HEK293 (cell line): ENCODE measurements at regions not wholly inside any gene's neighbourhood (a gene's known extent, or its start where the extent isn't known, plus 50 kb on each side); places are given as distances from the start of the nearest gene placed in this dataset.

Source experiments
- KLF1 ChIP-seq: fragments of 450-650 bp; formaldehyde crosslinking; IDR thresholded peaks from 2 replicates; pipeline ENCODE4 v1.5.1; 2016; ENCODE audit warnings: missing biosample characterization, missing genetic modification characterization
- MEIS1 ChIP-seq: sonication (generic); formaldehyde crosslinking; IDR thresholded peaks from 2 replicates; pipeline ENCODE4 v1.8.1; 2022; ENCODE audit warnings: missing genetic modification reagents, mild to moderate bottlenecking, borderline replicate concordance
- MYNN ChIP-seq: fragments of 450-650 bp; formaldehyde crosslinking; IDR thresholded peaks from 2 replicates; pipeline ENCODE4 v1.5.1; 2016; ENCODE audit warnings: missing biosample characterization, missing genetic modification characterization, borderline replicate concordance
- MZF1 ChIP-seq: fragments of 450-650 bp; formaldehyde crosslinking; IDR thresholded peaks from 2 replicates; pipeline ENCODE4 v1.5.1; 2017; ENCODE audit warnings: missing biosample characterization, missing genetic modification characterization, borderline replicate concordance
- REPIN1 ChIP-seq: fragments of 450-650 bp; formaldehyde crosslinking; IDR thresholded peaks from 2 replicates; pipeline ENCODE4 v1.5.1; 2017; ENCODE audit warnings: missing biosample characterization, missing genetic modification characterization, low read depth
- ZNF221 ChIP-seq: fragments of 450-650 bp; formaldehyde crosslinking; IDR thresholded peaks from 2 replicates; pipeline ENCODE4 v1.5.1; 2017; ENCODE audit warnings: missing biosample characterization, missing genetic modification characterization, borderline replicate concordance
- ZNF24 ChIP-seq: fragments of 450-650 bp; formaldehyde crosslinking; IDR thresholded peaks from 2 replicates; pipeline ENCODE4 v1.5.1; 2016; ENCODE audit warnings: missing biosample characterization, missing genetic modification characterization
- ZNF501 ChIP-seq: fragments of 450-650 bp; formaldehyde crosslinking; IDR thresholded peaks from 2 replicates; pipeline ENCODE4 v1.5.1; 2016; ENCODE audit warnings: missing biosample characterization, missing genetic modification characterization
- ZNF776 ChIP-seq: fragments of 450-650 bp; formaldehyde crosslinking; IDR thresholded peaks from 2 replicates; pipeline ENCODE4 v1.5.0; 2017; ENCODE audit warnings: missing biosample characterization, missing genetic modification characterization, borderline replicate concordance
- ZNF792 ChIP-seq: fragments of 450-650 bp; formaldehyde crosslinking; IDR thresholded peaks from 2 replicates; pipeline ENCODE4 v1.5.1; 2016; ENCODE audit warnings: missing biosample characterization, missing genetic modification characterization
- TF ChIP-seq, protein P1 (sequence below): fragments of 450-650 bp; formaldehyde crosslinking; IDR thresholded peaks from 2 replicates; pipeline ENCODE4 v1.5.1; 2016; ENCODE audit warnings: missing biosample characterization, missing genetic modification characterization, borderline replicate concordance
- TF ChIP-seq, protein P2 (sequence below): fragments of 450-650 bp; formaldehyde crosslinking; IDR thresholded peaks from 2 replicates; pipeline ENCODE4 v1.5.1; 2016; ENCODE audit warnings: missing biosample characterization, missing genetic modification characterization

DNA sequence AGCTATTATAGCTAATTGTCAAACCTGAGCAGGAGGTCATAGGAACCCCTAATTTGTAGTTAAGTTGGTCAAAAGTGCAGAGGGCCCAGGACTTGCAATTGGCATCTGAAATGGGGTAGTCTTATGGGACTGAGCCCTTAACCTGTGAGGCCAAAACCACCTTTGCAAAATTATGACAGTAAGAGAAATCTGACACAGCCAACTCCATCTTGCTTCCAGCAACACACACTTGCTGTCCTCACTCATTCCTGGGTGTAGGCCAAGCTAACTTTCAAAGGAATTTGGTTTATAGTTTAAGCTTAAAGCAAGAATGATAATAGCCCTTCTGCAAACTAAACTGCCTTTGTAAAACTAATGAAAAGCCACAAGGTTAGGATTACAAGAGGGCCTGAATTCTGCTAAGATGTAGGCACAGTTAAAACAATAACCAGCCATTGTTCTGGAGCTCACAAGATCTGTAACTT lies 57.6 kb upstream of the FRMD4B start:
- TF ChIP-seq ZNF792 (tag by site-specific recombination) (no peak), REPIN1 (no peak), MEIS1 (no peak), MYNN (tag by site-specific recombination) (no peak), ZNF776 (tag by site-specific recombination) (no peak), ZNF501 (tag by site-specific recombination) (no peak), MZF1 (tag by site-specific recombination) (no peak), ZNF24 (no peak), ZNF221 (tag by site-specific recombination) (no peak), KLF1 (tag by site-specific recombination) (no peak)
- TF ChIP-seq, protein P1, sequence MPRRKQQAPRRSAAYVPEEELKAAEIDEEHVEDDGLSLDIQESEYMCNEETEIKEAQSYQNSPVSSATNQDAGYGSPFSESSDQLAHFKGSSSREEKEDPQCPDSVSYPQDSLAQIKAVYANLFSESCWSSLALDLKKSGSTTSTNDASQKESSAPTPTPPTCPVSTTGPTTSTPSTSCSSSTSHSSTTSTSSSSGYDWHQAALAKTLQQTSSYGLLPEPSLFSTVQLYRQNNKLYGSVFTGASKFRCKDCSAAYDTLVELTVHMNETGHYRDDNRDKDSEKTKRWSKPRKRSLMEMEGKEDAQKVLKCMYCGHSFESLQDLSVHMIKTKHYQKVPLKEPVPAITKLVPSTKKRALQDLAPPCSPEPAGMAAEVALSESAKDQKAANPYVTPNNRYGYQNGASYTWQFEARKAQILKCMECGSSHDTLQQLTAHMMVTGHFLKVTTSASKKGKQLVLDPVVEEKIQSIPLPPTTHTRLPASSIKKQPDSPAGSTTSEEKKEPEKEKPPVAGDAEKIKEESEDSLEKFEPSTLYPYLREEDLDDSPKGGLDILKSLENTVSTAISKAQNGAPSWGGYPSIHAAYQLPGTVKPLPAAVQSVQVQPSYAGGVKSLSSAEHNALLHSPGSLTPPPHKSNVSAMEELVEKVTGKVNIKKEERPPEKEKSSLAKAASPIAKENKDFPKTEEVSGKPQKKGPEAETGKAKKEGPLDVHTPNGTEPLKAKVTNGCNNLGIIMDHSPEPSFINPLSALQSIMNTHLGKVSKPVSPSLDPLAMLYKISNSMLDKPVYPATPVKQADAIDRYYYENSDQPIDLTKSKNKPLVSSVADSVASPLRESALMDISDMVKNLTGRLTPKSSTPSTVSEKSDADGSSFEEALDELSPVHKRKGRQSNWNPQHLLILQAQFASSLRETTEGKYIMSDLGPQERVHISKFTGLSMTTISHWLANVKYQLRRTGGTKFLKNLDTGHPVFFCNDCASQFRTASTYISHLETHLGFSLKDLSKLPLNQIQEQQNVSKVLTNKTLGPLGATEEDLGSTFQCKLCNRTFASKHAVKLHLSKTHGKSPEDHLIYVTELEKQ (tag by site-specific recombination): no peak
- TF ChIP-seq, protein P2, sequence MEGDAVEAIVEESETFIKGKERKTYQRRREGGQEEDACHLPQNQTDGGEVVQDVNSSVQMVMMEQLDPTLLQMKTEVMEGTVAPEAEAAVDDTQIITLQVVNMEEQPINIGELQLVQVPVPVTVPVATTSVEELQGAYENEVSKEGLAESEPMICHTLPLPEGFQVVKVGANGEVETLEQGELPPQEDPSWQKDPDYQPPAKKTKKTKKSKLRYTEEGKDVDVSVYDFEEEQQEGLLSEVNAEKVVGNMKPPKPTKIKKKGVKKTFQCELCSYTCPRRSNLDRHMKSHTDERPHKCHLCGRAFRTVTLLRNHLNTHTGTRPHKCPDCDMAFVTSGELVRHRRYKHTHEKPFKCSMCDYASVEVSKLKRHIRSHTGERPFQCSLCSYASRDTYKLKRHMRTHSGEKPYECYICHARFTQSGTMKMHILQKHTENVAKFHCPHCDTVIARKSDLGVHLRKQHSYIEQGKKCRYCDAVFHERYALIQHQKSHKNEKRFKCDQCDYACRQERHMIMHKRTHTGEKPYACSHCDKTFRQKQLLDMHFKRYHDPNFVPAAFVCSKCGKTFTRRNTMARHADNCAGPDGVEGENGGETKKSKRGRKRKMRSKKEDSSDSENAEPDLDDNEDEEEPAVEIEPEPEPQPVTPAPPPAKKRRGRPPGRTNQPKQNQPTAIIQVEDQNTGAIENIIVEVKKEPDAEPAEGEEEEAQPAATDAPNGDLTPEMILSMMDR (tag by site-specific recombination): no peak
